Thyroid gland (tissue), 4 donors: ENCODE measurements at regions not wholly inside any gene's neighbourhood (a gene's known extent, or its start where the extent isn't known, plus 50 kb on each side); places are given as distances from the start of the nearest gene placed in this dataset.

Source experiments
- DNase-seq, 2 donors: peaks; one replicate each; pipeline ENCODE4 v3.0.0-alpha.2; 2019
- H3K27ac ChIP-seq, 3 donors: fragments of 200-600 bp; sonication (generic); 1 replicate in 2 of 3; 2 replicates in 1 of 3; pipeline ENCODE4 v1.5.1; 2016 to 2019; ENCODE audit warnings: mild to moderate bottlenecking in 1 of 3, moderate library complexity in 1 of 3
- H3K27me3 ChIP-seq: fragments of 200-600 bp; sonication (generic); one replicate; pipeline ENCODE4 v1.5.1; 2019
- H3K36me3 ChIP-seq, 2 donors: fragments of 200-600 bp; sonication (generic); one replicate each; pipeline ENCODE4 v1.5.1; 2016 to 2019
- H3K4me1 ChIP-seq, 2 donors: fragments of 200-600 bp; sonication (generic); one replicate each; pipeline ENCODE4 v1.5.1; 2017 to 2019
- H3K4me3 ChIP-seq, 3 donors: fragments of 200-600 bp; sonication (generic); replicated peaks in 1 of 3; 1 replicate in 2 of 3; 2 replicates in 1 of 3; pipeline ENCODE4 v1.5.1; 2016; ENCODE audit warnings: mild to moderate bottlenecking in 1 of 3
- H3K9me3 ChIP-seq: fragments of 200-600 bp; sonication (generic); one replicate; pipeline ENCODE4 v1.5.1; 2017
- POLR2A ChIP-seq, 2 donors: fragments of 450-650 bp; IDR thresholded peaks; one replicate each; pipeline ENCODE4 v1.6.1; 2017; ENCODE audit warnings: antibody characterized with exemption in 2 of 2, mild to moderate bottlenecking in 2 of 2, moderate library complexity in 1 of 2
- WGBS, 2 donors: methylation state at CpG; one replicate each; pipeline ENCODE4 v1.1.5; 2017; 5-methylcytosine and 5-hydroxymethylcytosine counted together
- intact Hi-C: fragments of 100-400 bp; cut with DNase I; formaldehyde crosslinking; loops from one replicate; pipeline ENCODE4 v1.15.1; 2023
- TF ChIP-seq, protein P1 (sequence below), 6 experiments: fragments of 200-600 bp in 3 of 6; fragments of 450-650 bp in 3 of 6; sonication (generic) in 3 of 6; IDR thresholded peaks; one replicate each; pipeline ENCODE4 v1.5.1; 2016 to 2019; ENCODE audit warnings: antibody characterized with exemption in 6 of 6, mild to moderate bottlenecking in 2 of 6, inconsistent platforms in 1 of 6, moderate library complexity in 1 of 6

DNA sequence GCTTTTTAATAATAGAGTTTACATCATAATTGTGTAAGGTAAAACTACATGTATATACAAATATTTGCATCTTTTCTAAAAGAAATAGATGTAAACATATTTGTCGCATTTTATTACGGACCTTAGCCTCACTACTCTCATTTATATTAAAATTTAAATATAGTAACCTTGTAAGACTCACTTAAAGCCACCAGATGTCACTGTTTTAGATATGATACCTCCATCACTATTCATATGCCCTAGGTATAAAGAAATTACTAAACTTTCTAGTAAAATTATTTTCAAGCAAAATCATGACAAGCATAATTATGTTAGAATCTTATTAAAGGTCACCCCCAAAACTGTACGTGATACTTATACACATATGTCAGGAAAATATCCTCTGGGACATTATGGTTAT lies 674.3 kb upstream of the REG3G start:
- no peaks in the 10 kb centered on the region for H3K36me3 ChIP-seq
- TF ChIP-seq POLR2A (IDR thresholded peaks at IDR 0.05), result no peak
- TF ChIP-seq, protein P1, sequence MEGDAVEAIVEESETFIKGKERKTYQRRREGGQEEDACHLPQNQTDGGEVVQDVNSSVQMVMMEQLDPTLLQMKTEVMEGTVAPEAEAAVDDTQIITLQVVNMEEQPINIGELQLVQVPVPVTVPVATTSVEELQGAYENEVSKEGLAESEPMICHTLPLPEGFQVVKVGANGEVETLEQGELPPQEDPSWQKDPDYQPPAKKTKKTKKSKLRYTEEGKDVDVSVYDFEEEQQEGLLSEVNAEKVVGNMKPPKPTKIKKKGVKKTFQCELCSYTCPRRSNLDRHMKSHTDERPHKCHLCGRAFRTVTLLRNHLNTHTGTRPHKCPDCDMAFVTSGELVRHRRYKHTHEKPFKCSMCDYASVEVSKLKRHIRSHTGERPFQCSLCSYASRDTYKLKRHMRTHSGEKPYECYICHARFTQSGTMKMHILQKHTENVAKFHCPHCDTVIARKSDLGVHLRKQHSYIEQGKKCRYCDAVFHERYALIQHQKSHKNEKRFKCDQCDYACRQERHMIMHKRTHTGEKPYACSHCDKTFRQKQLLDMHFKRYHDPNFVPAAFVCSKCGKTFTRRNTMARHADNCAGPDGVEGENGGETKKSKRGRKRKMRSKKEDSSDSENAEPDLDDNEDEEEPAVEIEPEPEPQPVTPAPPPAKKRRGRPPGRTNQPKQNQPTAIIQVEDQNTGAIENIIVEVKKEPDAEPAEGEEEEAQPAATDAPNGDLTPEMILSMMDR (IDR thresholded peaks at IDR 0.05), result no peak
- H3K27me3 ChIP-seq, result no peaks in the 10 kb centered on the region
- 68 to 74% methylated on average over 3 of the region's 3 CpGs for WGBS, 2 donors
- no peak overlapping the region for H3K27ac ChIP-seq
- no peaks in the 10 kb centered on the region for H3K4me1 ChIP-seq
- H3K4me3 ChIP-seq, result no peak overlapping the region
- intact Hi-C loops, result no loop called here
- no peaks in the 10 kb centered on the region for H3K9me3 ChIP-seq
- DNase-seq, result no peak

GRCh38 chr2:78353168-78353567 lies 672.3 kb upstream of the REG3G start:
- Histone ChIP-seq H3K4me3 (no peak overlapping the region), H3K9me3 (no peaks in the 10 kb centered on the region), H3K4me1 (no peaks in the 10 kb centered on the region), H3K27me3 (no peaks in the 10 kb centered on the region), H3K36me3 (no peaks in the 10 kb centered on the region), H3K27ac (no peak overlapping the region)
- intact Hi-C loops, result no loop called here
- no peak for TF ChIP-seq POLR2A (IDR thresholded peaks at IDR 0.05)
- TF ChIP-seq, protein P1 (IDR thresholded peaks at IDR 0.05), result no peak
- no peak for DNase-seq
- WGBS, 2 donors, result 80 to 87% methylated on average over 1 of the region's 1 CpG

GRCh38 chr2:78355967-78356366 lies 669.5 kb upstream of the REG3G start:
- no peak for DNase-seq
- no peaks in the 10 kb centered on the region for H3K4me1 ChIP-seq
- no peak overlapping the region for H3K27ac ChIP-seq
- intact Hi-C loops, result no loop called here
- H3K27me3 ChIP-seq, result no peaks in the 10 kb centered on the region
- no peak overlapping the region for H3K4me3 ChIP-seq
- 62 to 66% methylated on average over 2 of the region's 2 CpGs for WGBS, 2 donors
- TF ChIP-seq POLR2A (IDR thresholded peaks at IDR 0.05), result no peak
- TF ChIP-seq, protein P1 (IDR thresholded peaks at IDR 0.05), result no peak
- H3K36me3 ChIP-seq, result no peaks in the 10 kb centered on the region
- H3K9me3 ChIP-seq, result no peaks in the 10 kb centered on the region

GRCh38 chr2:78383576-78383975 lies 641.9 kb upstream of the REG3G start:
- intact Hi-C loops, result no loop called here
- WGBS, 2 donors, result 31 to 46% methylated on average over 2 of the region's 2 CpGs

DNA sequence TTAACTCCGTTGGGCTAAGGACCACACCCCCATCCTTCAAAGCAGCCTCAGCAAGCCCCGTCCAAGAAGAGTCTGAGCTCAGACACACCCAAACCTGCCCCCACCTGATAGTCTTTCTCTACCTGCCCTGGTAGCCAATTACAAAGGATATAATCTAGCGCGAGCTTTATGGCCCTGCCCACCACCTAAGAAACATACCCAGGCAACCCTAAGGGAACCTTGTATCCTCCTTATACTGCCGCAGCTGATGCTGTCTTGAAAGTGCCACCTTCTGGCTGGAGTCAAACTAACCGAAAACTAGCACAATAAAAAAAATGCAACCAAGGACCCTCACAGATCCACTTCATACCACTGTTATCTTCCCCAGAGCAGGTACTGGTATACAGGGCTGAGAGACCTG lies 628.3 kb upstream of the REG3G start:
- TF ChIP-seq, protein P1 (IDR thresholded peaks at IDR 0.05), result no peak
- no peak for TF ChIP-seq POLR2A (IDR thresholded peaks at IDR 0.05)
- no peaks in the 10 kb centered on the region for H3K4me1 ChIP-seq
- WGBS, 2 donors, result 92 to 94% methylated on average over 5 to 6 of the region's 6 CpGs
- H3K4me3 ChIP-seq, result no peak overlapping the region
- H3K9me3 ChIP-seq, result no peaks in the 10 kb centered on the region
- H3K27ac ChIP-seq, result no peak overlapping the region
- no peaks in the 10 kb centered on the region for H3K27me3 ChIP-seq
- no peaks in the 10 kb centered on the region for H3K36me3 ChIP-seq
- DNase-seq, result no peak
- intact Hi-C loops, result no loop called here

More at GRCh38 chr2:78383576-78383975, 641.9 kb upstream of the REG3G start:
- H3K9me3 ChIP-seq, result no peaks in the 10 kb centered on the region
- H3K27me3 ChIP-seq, result no peaks in the 10 kb centered on the region
- no peak for DNase-seq
- H3K4me1 ChIP-seq, result no peaks in the 10 kb centered on the region
- no peak overlapping the region for H3K4me3 ChIP-seq
- no peaks in the 10 kb centered on the region for H3K36me3 ChIP-seq
- no peak for TF ChIP-seq POLR2A (IDR thresholded peaks at IDR 0.05)
- TF ChIP-seq, protein P1 (IDR thresholded peaks at IDR 0.05), result no peak
- H3K27ac ChIP-seq, result no peak overlapping the region
